G401 (cell line): ENCODE measurements at regions not wholly inside any gene's neighbourhood (a gene's known extent, or its start where the extent isn't known, plus 50 kb on each side); places are given as distances from the start of the nearest gene placed in this dataset.
"Not testable (repeated sequence)": the region's sequence is repeated elsewhere in the genome, so short reads cannot be mapped to it uniquely, and the experiment has no call there.

Experiments used
- DNase-seq: peaks from one replicate; pipeline ENCODE4 v3.0.0-alpha.2; 2015; ENCODE audit warnings: low spot score
- in situ Hi-C: cut with HindIII; loops from 2 replicates; pipeline ENCODE4 v1.10.0; 2016; ENCODE audit warnings: low sequenced_read_pairs, mixed read lengths

DNA sequence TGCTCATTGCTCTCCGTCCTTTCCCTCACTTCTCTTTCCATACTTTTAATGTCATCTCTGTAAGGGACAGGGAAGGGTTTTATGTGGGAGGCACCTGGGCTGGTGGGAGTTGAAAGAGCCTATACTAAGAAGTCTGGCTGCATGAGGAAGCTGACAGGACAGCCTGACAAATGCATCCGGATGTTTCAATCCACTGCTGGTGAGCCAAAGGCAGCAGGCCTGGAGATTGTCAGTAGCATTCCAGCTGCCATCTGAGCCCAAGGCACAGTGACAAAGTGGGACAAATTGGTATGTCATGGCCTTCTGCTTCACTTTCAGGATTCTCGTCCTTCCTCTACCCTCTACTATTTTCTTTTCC is 218.4 kb downstream of the STK31 start:
- no peak for DNase-seq
- in situ Hi-C loops = no loop called here

DNA sequence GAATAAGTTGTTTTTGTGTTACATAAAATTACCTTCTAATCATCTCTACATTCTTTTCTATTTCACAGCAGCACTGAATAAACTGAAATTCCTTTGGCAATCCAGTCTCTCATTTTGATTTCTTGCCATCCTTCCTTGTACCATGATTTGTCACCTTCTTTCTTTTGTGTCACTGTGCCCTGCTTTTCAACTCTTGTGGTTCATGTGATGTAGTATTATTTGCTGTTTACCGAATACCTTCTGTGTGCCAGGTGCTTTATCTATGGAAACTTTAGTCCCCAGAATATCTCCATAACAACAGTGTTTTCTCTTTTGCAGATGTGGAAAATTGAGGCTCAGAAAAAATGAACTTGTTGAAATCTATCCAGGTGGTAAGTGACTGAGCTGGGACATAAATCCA is 220.3 kb downstream of the STK31 start:
- in situ Hi-C loops = no loop called here
- DNase-seq = no peak

DNA sequence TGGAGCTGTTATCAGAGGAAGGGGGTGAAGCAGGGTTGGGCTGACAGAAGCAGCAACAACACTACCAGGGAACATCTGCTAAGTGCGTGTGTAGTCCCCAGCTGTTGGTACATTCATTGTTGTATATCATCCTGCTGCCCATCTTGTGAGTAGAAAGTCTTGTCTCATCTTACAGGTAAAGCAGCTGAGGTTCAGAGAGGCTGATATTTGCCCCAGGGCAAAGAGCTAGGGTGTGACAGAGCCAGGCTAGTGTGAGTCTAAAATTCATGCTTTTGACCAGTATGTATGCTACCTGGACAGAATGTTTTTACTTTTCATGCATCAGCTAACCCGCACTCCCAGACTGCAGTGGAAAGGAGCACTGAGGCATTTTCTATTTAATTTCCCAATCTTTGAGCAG is 221.6 kb downstream of the STK31 start:
- no peak for DNase-seq
- in situ Hi-C loops = no loop called here

DNA sequence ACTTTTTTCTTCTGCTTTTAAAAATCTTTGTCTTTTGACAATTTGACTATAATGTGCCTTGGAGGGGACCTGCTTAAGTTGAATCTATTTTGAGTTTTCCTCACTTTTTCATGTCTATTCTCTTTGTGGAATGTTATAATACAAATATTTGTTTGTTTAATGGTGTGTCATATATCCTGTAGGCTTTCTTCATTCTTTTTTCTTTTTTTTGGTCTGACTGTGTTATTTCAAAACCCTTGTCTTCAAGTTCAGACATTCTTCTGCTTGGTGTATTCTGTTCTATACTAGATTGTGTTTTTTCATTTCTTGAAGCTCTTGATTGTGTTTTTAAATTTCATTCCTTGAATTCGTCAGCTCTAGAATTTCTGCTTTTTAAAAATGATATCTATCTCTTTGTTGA is 228.2 kb downstream of the STK31 start:
- in situ Hi-C loops = no loop called here
- no peak for DNase-seq

GRCh38 chr7:23938937-23939552 is 229.0 kb downstream of the STK31 start:
- in situ Hi-C loops = no loop called here
- peak; percentile 5 for DNase-seq

GRCh38 chr7:23939747-23940146 is 229.7 kb downstream of the STK31 start:
- in situ Hi-C loops = not testable (repeated sequence)

DNA sequence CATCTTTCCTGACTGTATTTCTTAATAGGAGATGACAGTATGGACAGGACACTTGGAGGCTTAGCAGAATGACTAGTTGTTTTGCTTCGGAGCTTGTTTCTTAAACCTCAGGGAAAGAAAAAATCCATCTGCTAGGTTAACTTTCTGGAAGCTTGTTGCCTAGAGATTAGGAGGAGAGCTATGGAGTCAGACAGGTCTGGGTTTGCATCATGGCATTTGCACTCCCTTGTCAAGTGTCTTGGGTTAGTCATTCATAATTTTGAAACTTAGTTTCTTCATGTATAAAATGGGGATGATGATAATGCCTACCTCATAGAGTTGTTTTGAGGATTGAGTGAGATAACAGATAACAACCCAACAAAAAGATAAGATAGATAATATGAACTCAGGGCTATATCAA is 231.5 kb downstream of the STK31 start:
- in situ Hi-C loops = no loop called here
- DNase-seq = no peak

More at GRCh38 chr7:23939747-23940146, 229.7 kb downstream of the STK31 start:
- not testable (repeated sequence) for DNase-seq

DNA sequence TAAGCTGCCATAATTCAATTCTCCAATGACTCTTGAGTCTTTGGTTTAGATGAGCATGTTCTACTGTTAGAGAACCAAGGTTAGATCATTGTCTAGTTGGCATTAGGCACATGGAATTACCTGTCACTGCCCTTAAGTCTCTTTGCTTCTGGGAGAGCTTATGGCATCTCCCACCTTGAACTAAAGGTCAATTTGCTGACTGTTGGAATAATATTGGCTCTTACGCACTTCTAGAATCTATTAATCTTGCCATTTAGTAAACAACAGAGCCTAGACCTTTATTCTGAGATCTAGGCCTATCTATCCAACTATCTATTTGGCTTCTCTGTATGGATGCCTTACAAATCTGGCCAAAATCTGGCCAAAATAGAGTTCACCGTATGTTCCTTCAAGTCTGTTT is 232.0 kb downstream of the STK31 start:
- no peak for DNase-seq
- in situ Hi-C loops = no loop called here

DNA sequence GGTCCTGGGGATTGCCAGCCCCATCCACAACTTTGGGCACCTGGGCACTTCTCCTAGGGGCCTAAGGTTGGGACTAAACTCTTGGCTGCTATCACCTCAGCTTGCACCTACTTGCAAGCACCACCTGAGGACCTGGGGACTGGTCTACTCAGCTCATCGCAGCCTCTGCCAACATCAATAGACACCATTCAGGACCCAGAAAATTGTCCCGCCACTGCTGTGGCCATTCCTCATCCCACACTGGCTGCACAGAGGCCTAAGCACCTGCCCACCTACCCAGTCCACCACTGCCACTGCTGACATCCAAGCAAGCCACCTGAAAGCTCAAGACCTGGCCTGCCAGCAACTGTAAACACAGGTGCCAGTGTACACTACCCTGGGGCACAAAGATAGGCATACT is 234.1 kb downstream of the STK31 start:
- in situ Hi-C loops = no loop called here

GRCh38 chr7:23945472-23945871 is 235.5 kb downstream of the STK31 start:
- no peak for DNase-seq
- in situ Hi-C loops = no loop called here

More for the DNA sequence above, 234.1 kb downstream of the STK31 start:
- no peak for DNase-seq

DNA sequence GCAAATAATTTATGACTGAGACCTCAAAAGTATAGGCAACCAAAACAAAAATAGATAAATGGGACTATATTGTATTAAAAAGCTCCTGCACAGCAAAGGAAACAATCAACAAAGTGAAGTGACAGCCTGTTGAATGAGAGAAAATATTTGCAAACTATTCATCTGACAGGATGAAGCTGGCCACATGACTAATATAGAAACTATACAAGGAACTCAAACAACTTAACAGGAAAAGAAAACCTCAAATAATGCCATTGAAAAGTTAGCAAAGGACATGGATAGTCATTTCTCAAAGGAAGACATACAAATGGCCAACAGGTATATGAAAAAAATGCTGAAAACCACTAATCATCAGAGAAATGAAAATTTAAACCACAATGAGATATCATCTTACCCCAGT is 245.1 kb downstream of the STK31 start:
- no peak for DNase-seq
- in situ Hi-C loops = no loop called here

DNA sequence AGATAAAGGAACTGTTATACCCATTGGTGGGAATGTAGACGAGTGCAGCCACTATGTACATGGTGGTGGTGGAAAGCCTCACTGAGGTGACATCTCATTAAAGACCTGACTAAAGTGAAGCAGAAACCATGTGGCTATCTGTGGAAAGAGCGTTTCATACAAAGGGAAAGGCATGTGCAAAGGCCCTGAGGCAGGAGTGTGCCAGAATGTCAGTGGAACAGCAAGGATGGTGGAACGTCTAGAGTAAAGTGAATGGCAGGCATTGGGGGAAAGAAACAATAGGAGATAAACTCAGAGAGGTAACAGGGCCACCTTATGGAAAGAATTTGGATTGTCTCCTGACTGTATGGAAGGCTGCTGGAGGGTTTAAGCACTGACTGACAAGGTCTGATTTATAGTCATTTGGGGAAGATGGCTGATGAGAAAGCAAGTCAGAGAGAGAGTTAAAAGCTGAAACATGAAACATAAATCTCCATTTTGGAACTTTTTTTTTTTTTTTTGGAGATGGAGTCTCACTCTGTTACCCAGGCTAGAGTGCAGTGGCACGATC is 245.7 kb downstream of the STK31 start:
- DNase-seq = no peak
- in situ Hi-C loops = no loop called here

DNA sequence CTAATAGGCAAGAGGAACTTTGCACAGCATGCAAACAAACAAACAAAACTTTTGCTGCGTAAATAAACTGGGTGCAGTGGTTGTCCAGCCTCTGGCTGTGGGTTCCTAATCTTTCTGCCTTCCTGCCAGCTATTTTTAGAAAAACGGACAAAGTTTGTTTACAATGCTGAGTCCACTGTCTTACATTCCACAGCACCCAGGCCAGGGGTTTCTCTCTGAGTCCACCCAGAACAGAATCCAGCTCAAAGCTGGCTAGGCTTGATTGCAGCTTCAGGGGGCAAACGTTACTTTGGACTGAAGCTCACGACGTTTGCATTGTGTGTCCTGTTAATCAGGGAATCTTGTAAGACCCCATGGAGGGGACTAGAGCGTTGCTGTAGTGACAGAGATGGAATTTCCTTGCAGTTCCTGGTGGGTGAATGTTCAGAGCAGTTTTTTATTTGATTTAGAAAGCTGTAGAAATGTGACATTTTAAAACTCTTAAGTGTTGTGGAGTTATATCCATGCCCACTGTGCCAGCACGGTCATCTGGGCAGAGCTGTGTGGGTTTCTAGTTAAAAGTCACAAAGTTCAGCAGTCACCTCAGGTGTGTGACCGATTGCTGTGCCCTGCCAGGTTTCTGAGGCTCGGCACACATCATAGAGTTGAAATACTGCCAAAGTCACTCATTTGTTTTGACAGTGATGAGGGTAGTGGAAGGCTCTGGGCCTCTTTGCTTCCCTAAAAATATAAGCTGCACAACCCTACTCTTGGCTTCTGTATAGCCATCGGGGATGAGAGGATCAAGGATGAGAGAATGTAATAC is 247.0 kb downstream of the STK31 start:
- DNase-seq = no peak
- in situ Hi-C loops = no loop called here

DNA sequence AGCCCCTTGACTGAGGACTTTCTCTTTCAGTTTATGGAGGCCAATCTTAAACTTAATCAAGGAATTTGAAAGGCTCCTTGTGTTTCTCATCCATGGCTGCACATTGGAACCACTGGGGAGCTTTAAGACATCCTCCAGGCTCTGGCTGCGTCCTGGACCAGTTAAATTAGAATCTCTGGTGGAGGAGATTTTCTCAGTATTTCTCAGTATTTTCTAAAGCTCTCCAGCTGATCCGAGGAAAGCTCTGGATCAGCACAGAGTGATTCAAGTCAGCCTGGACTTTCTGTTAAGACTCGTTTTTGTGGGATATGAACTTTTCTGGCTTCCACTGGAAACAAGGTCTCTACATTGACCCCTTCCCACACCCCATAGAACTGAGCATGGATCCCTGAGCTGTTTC is 249.8 kb downstream of the STK31 start:
- no peak for DNase-seq
- in situ Hi-C loops = no loop called here

GRCh38 chr7:23960361-23960760 is 250.3 kb downstream of the STK31 start:
- in situ Hi-C loops = no loop called here
- DNase-seq = no peak

DNA sequence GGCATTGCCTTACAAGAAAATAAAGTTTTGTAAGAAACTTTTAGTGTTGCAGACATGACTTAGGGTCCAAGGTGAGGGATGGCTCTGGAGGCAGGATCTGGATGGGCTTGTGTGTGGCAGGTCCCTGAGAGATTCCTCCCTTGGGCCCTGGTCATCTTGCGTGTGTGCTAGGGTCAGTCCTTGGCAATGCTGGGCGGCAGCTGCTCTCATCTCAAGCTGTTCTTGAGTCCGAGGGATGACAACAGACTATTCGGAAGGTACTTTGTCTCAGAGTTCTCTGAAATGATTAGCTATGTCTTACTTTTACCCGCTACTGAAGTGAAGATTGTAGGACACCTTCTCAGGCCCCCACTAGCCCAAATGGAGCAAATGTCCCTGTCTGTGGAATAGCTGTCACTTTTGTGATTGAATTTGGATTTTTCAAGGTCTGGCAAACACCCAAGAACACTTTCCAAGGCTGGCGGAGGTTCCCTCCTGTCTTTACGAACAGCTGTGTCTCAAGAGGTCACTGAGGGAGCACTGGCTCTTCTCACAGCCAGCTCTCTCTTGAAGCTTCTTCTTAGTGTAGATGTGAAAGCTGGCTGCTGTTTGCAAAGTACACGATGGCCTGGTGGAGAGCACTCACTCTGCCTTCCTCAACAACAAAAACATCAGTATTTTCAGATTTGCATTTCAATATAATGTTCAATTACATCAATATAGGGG is 253.6 kb downstream of the STK31 start:
- in situ Hi-C loops = no loop called here
- no peak for DNase-seq

DNA sequence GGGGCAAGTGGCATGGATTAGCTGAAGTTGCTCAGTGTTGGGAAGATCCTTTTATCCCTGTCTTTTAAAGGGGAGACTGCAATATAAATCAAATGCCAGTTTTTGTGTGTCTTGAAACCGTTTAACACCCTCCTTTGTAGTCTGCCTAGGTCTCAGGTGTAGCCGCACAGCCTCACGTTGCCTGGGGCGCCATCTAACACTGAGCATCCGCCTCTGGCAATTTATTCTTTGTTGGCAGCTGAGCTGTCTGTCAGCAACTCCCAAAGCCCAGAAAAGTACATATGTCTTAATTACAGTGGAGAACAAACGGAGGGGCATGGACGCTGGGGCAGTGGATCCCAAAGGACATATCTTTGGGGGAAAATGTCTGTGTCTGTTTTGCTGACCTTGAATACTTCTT is 254.7 kb downstream of the STK31 start:
- DNase-seq = no peak
- in situ Hi-C loops = no loop called here

DNA sequence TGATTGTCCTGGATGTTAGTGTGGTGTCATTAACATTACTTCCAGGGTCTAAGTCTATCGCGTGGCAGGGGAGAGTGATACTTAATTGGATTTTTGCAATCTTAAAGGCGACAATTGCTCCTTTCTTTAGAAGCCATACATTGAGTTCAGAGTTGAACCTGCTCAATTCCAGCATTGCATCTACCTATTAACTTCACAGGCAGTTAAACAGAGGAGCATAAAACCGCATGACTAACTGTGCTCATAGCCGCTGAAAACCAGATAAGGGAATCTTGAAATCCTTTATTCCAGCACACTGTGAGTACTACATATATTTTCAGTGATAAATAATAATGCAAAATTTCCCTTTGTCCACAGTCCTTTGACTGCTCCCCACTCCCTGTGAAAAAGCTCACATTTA is 255.3 kb downstream of the STK31 start:
- in situ Hi-C loops = no loop called here
- DNase-seq = no peak

GRCh38 chr7:23966941-23967340 is 256.9 kb downstream of the STK31 start:
- DNase-seq = no peak
- in situ Hi-C loops = no loop called here

DNA sequence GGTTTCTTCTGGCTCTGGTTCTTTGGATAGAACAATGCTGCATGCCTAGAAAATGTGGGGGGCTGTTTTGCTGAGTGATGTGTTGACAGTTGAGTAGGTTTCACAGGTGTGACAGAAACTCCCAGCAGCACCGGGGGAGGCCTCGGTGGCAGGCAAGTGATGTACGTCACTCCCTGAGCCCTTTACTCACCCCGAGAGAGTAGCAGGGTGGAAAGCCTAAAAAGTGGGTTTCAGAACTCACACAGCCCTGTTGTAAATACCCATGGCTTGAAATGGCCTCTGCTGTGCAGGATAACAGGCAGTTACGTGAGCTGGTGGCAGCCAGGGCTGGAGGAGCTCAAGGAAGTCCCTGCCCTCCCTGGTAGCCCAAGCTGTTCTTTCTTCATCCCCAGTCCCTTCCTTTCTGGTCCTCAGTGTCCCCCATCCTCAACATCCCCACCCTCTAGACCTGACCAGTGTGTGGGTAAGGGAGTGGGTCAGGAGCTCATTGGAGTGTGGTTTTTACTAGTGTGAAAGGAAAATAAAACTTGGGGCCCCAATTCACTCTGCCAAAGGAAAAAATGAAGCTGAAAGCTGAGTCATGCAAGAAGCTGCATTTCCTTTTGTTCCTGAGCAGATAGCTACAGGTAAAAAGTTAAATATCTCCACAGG is 258.1 kb downstream of the STK31 start:
- DNase-seq = no peak
- in situ Hi-C loops = no loop called here
